LNCAP (cell line): ENCODE measurements at regions not wholly inside any gene's neighbourhood (a gene's known extent, or its start where the extent isn't known, plus 50 kb on each side); places are given as distances from the start of the nearest gene placed in this dataset.
A peak's percentile ranks its signal among the peaks of the same experiment; 100 is the strongest.

Experiments
- CTCF ChIP-seq: fragments of 450-650 bp; IDR thresholded peaks from 2 replicates; pipeline ENCODE4 v1.5.1; 2017; ENCODE audit warnings: mild to moderate bottlenecking

GRCh38 chr10:4522296-4523000 lies 303.6 kb upstream of the AKR1E2 start:
- no peak for TF ChIP-seq CTCF

- no peak for TF ChIP-seq CTCF
Observed at GRCh38 chr10:4519658-4520402, 306.2 kb upstream of the AKR1E2 start.

GRCh38 chr10:4517746-4518145 lies 308.3 kb upstream of the AKR1E2 start:
- TF ChIP-seq CTCF = no peak

- TF ChIP-seq CTCF = no peak
Observed at GRCh38 chr10:4515721-4516120, 310.3 kb upstream of the AKR1E2 start.

GRCh38 chr10:4514445-4515108 lies 311.4 kb upstream of the AKR1E2 start:
- no peak for TF ChIP-seq CTCF

GRCh38 chr10:4512671-4513240 lies 313.3 kb upstream of the AKR1E2 start:
- TF ChIP-seq CTCF = peak; percentile 38; the same call in 1 of the 2 replicates

GRCh38 chr10:4512196-4512595 lies 313.8 kb upstream of the AKR1E2 start:
- TF ChIP-seq CTCF = no peak
